IMR-90 (cell line): ENCODE measurements at regions not wholly inside any gene's neighbourhood (a gene's known extent, or its start where the extent isn't known, plus 50 kb on each side); places are given as distances from the start of the nearest gene placed in this dataset.

Source experiments
- ATAC-seq: fragments of 200-7000 bp; cut with Tn5 transposase; 2 replicates; pipeline ENCODE4 v1.9.1; 2020; ENCODE audit warnings: low read depth, mild to moderate bottlenecking, moderate library complexity
- BruUV-seq: library from RNA; stranded (reverse); fragments of 400-500 nt; replicated peaks from 2 replicates; lab custom pipeline; 2021; lab: Mats Ljungman, UMichigan
- CTCF ChIA-PET: fragments of 300-600 bp; formaldehyde crosslinking; extraction: SDS; loops from one replicate; lab custom pipeline; 2021; ENCODE audit warnings: antibody characterized with exemption; lab: Yijun Ruan, JAX
- POLR2A ChIA-PET: fragments of 300-600 bp; sonication (Branson Sonifier 250); formaldehyde crosslinking; loops from one replicate; lab custom pipeline; 2022; ENCODE audit warnings: antibody characterized with exemption; ENCODE audit not compliant: unreplicated experiment; lab: Charles Lee
- DNase-seq: peaks from one replicate; pipeline ENCODE4 v3.0.0; 2013
- H2AFZ ChIP-seq: replicated peaks from 2 replicates; pipeline ENCODE3; 2013; ENCODE audit warnings: low read length, mild to moderate bottlenecking; ENCODE audit not compliant: poor library complexity
- H2AK5ac ChIP-seq: 2 replicates; pipeline ENCODE4 v1.6.1; 2013; ENCODE audit warnings: low read depth, low read length, inconsistent platforms
- H2AK9ac ChIP-seq: replicated peaks from 2 replicates; pipeline ENCODE3; 2013; ENCODE audit warnings: mild to moderate bottlenecking, low read depth, low read length, moderate library complexity; ENCODE audit not compliant: poor library complexity
- H2BK120ac ChIP-seq: 2 replicates; pipeline ENCODE4 v1.6.1; 2013; ENCODE audit warnings: low read depth, low read length, inconsistent platforms
- H2BK15ac ChIP-seq: 3 replicates; pipeline ENCODE4 v1.6.1; 2013; ENCODE audit warnings: low read depth, low read length, inconsistent platforms
- H2BK20ac ChIP-seq: 2 replicates; pipeline ENCODE4 v1.6.1; 2013; ENCODE audit warnings: low read depth, mild to moderate bottlenecking, inconsistent platforms, low read length, moderate library complexity
- H2BK5ac ChIP-seq: 2 replicates; pipeline ENCODE4 v1.6.1; 2013; ENCODE audit warnings: mild to moderate bottlenecking, low read depth, low read length, inconsistent platforms; ENCODE audit not compliant: poor library complexity, severe bottlenecking
- H3K14ac ChIP-seq: replicated peaks from 2 replicates; pipeline ENCODE4 v1.6.1; 2013; ENCODE audit warnings: low read depth, low read length, inconsistent platforms
- H3K18ac ChIP-seq: 2 replicates; pipeline ENCODE4 v1.6.1; 2013; ENCODE audit warnings: low read depth, low read length, control low read depth
- H3K23ac ChIP-seq: 2 replicates; pipeline ENCODE4 v1.6.1; 2013; ENCODE audit warnings: low read depth, low read length, inconsistent platforms
- H3K27ac ChIP-seq: 2 replicates; pipeline ENCODE4 v1.5.1; 2013; ENCODE audit warnings: mild to moderate bottlenecking, control low read depth, low read length; ENCODE audit not compliant: insufficient read depth
- H3K27me3 ChIP-seq: 2 replicates; pipeline ENCODE4 v1.6.1; 2013; ENCODE audit warnings: low read length; ENCODE audit not compliant: control insufficient read depth, insufficient read depth
- H3K36me3 ChIP-seq: 2 replicates; pipeline ENCODE4 v1.6.1; 2013; ENCODE audit warnings: low read length, mixed read lengths; ENCODE audit not compliant: control insufficient read depth, insufficient read depth
- H3K4ac ChIP-seq: 2 replicates; pipeline ENCODE4 v1.6.1; 2013; ENCODE audit warnings: low read depth, low read length, inconsistent platforms
- H3K4me1 ChIP-seq: 2 replicates; pipeline ENCODE4 v1.6.1; 2013; ENCODE audit warnings: low read length, mixed read lengths; ENCODE audit not compliant: control insufficient read depth, insufficient read depth
- H3K4me2 ChIP-seq: 2 replicates; pipeline ENCODE4 v1.6.1; 2013; ENCODE audit warnings: low read depth, mild to moderate bottlenecking, control low read depth, low read length, moderate library complexity
- H3K4me3 ChIP-seq: 2 replicates; pipeline ENCODE4 v1.5.1; 2013; ENCODE audit warnings: low read depth, mild to moderate bottlenecking, control low read depth, low read length, moderate library complexity; ENCODE audit not compliant: insufficient read depth
- H3K56ac ChIP-seq: 2 replicates; pipeline ENCODE4 v1.6.1; 2013; ENCODE audit warnings: low read length, inconsistent platforms; ENCODE audit not compliant: insufficient read depth; ENCODE audit errors: extremely low read depth
- H3K79me1 ChIP-seq, 2 experiments: 2 replicates each; pipeline ENCODE4 v1.6.1; 2013; ENCODE audit warnings: low read length in 2 of 2, inconsistent platforms in 1 of 2, low read depth in 1 of 2
- H3K9ac ChIP-seq: 2 replicates; pipeline ENCODE4 v1.6.1; 2013; ENCODE audit warnings: low read depth, low read length, control low read depth
- H3K9me1 ChIP-seq: 2 replicates; pipeline ENCODE4 v1.6.1; 2013; ENCODE audit warnings: low read length, inconsistent platforms; ENCODE audit not compliant: insufficient read depth
- H3K9me3 ChIP-seq: 2 replicates; pipeline ENCODE4 v1.6.1; 2013; ENCODE audit warnings: low read length; ENCODE audit not compliant: control insufficient read depth, insufficient read depth
- H4K20me1 ChIP-seq: 2 replicates; pipeline ENCODE4 v1.6.1; 2013; ENCODE audit warnings: low read length, inconsistent platforms; ENCODE audit not compliant: insufficient read depth
- H4K5ac ChIP-seq: 2 replicates; pipeline ENCODE4 v1.6.1; 2013; ENCODE audit warnings: mild to moderate bottlenecking, low read depth, low read length, control low read depth
- H4K8ac ChIP-seq, 2 experiments: 2 replicates each; pipeline ENCODE4 v1.6.1; 2013; ENCODE audit warnings: low read depth in 2 of 2, low read length in 2 of 2, control low read depth in 1 of 2, inconsistent platforms in 1 of 2
- H4K91ac ChIP-seq: 2 replicates; pipeline ENCODE4 v1.6.1; 2013; ENCODE audit warnings: low read depth, low read length, inconsistent platforms; ENCODE audit not compliant: insufficient read depth
- BHLHE40 ChIP-seq: fragments of 150-350 bp; IDR thresholded peaks from 2 replicates; pipeline ENCODE4 v1.6.1; 2016; ENCODE audit warnings: mild to moderate bottlenecking, low read depth, low read length
- FOS ChIP-seq: fragments of 150-350 bp; IDR thresholded peaks from 2 replicates; pipeline ENCODE4 v1.6.1; 2016; ENCODE audit warnings: low read depth, low read length
- RAD21 ChIP-seq: IDR thresholded peaks from 2 replicates; pipeline ENCODE4 v1.6.1; 2012; ENCODE audit warnings: low read length, improper control_type of control experiment
- SMC3 ChIP-seq: fragments of 150-350 bp; IDR thresholded peaks from 2 replicates; pipeline ENCODE4 v1.6.1; 2016; ENCODE audit warnings: low read depth, mild to moderate bottlenecking, antibody characterized with exemption, low read length, moderate library complexity
- WGBS, 2 experiments: methylation state at CpG; one replicate each; pipeline versions ENCODE4 v1.1.5 to v1.1.7; 2013; ENCODE audit warnings: missing lambda C conversion rate in 2 of 2; ENCODE audit not compliant: insufficient read length in 1 of 2; ENCODE audit errors: extremely low coverage in 2 of 2; 5-methylcytosine and 5-hydroxymethylcytosine counted together
- dilution Hi-C: fragments of 300-500 bp; cut with HindIII; formaldehyde crosslinking; loops from one replicate; pipeline ENCODE4 v1.14.3; 2018; ENCODE audit warnings: low sequenced_read_pairs; ENCODE audit not compliant: unreplicated experiment
- in situ Hi-C: fragments of 300-500 bp; cut with MboI; formaldehyde crosslinking; loops from 3 replicates; pipeline ENCODE4 v1.14.3; 2019; ENCODE audit warnings: low sequenced_read_pairs, inconsistent platforms, mixed read lengths
- intact Hi-C: fragments of 100-400 bp; cut with micrococcal nuclease; formaldehyde crosslinking; loops from 2 replicates; pipeline ENCODE4 v1.10.0; 2022

GRCh38 chr3:6228958-6229683 is 631.8 kb upstream of the GRM7 start:
- H4K20me1 ChIP-seq, result no peaks in the 10 kb centered on the region
- H3K18ac ChIP-seq, result no peak overlapping the region
- H3K9me1 ChIP-seq, result no peaks in the 10 kb centered on the region
- H2BK20ac ChIP-seq, result no peak overlapping the region
- H3K4me2 ChIP-seq, result no peak overlapping the region
- ChIA-PET POLR2A (no interaction called here), CTCF (no interaction called here)
- dilution Hi-C loops (no loop called here), in situ Hi-C loops (no loop called here), intact Hi-C loops (no loop called here)
- H3K56ac ChIP-seq, result no peak overlapping the region
- H3K23ac ChIP-seq, result no peak overlapping the region
- no peak overlapping the region for H4K8ac ChIP-seq
- no peak overlapping the region for H2BK5ac ChIP-seq
- H3K9ac ChIP-seq, result no peak overlapping the region
- no peak overlapping the region for H2BK15ac ChIP-seq
- no TSS peak for BruUV-seq
- H3K79me1 ChIP-seq, result no peaks in the 10 kb centered on the region
- H2BK120ac ChIP-seq, result no peak overlapping the region
- no peak overlapping the region for H2AK5ac ChIP-seq
- no peak for ATAC-seq
- peaks cover 3% of the 10 kb centered on the region; the same call in 1 of the 2 replicates for H3K9me3 ChIP-seq
- H4K5ac ChIP-seq, result no peak overlapping the region
- no peak overlapping the region for H3K4me3 ChIP-seq
- H3K4me1 ChIP-seq, result no peaks in the 10 kb centered on the region
- no peak overlapping the region for H2AK9ac ChIP-seq
- WGBS, 2 experiments, result no CpG with 5 or more reads among the region's 4 CpGs
- DNase-seq, result no peak
- no peak overlapping the region for H2AFZ ChIP-seq
- H3K14ac ChIP-seq, result no peak overlapping the region
- no peak overlapping the region for H3K27ac ChIP-seq
- TF ChIP-seq BHLHE40 (no peak), FOS (no peak), SMC3 (no peak), RAD21 (no peak)
- H3K4ac ChIP-seq, result no peak overlapping the region
- H3K36me3 ChIP-seq, result no peaks in the 10 kb centered on the region
- H4K91ac ChIP-seq, result no peak overlapping the region
- H3K27me3 ChIP-seq, result no peaks in the 10 kb centered on the region
